ENCODE measurements at regions not wholly inside any gene's neighbourhood (a gene's known extent, or its start where the extent isn't known, plus 50 kb on each side); places are given as distances from the start of the nearest gene placed in this dataset.

- H3K79me2 ChIP-seq (replicated peaks; ENCODE audit: insufficient read depth): no peaks in the 10 kb centered on the region
- no peaks in the 10 kb centered on the region for H4K20me1 ChIP-seq (replicated peaks; ENCODE audit: insufficient read depth)
- ATAC-seq (no peak), DNase-seq (ENCODE audit: low spot score) (no peak)
- H2AFZ ChIP-seq: no peak overlapping the region
- H3K4me1 Mint-ChIP-seq: peaks cover 2% of the 10 kb centered on the region; the same call in 1 of the 3 replicates
- no peaks in the 10 kb centered on the region; the same call in 2 of the 3 replicates for H3K9me3 Mint-ChIP-seq
- no peaks in the 10 kb centered on the region for H3K36me3 ChIP-seq (ENCODE audit: insufficient read depth)
- no peak overlapping the region for H3K4me3 ChIP-seq
- H3K4me2 ChIP-seq: no peak overlapping the region
- no peaks in the 10 kb centered on the region for H3K9me2 ChIP-seq (ENCODE audit: insufficient read depth)
- H3K4me3 Mint-ChIP-seq: no peak overlapping the region
- H3K27me3 Mint-ChIP-seq (ENCODE audit: insufficient read depth, low read depth, poor library complexity): peaks cover 2% of the 10 kb centered on the region
- no peaks in the 10 kb centered on the region for H3K4me1 ChIP-seq (ENCODE audit: insufficient read depth)
- no peak overlapping the region for H3K27ac ChIP-seq (ENCODE audit: low read depth)
- H3F3A ChIP-seq (replicated peaks; ENCODE audit: low read depth): no peaks in the 10 kb centered on the region
- no peaks in the 10 kb centered on the region for H3K27me3 ChIP-seq (ENCODE audit: insufficient read depth)
- TF ChIP-seq, protein P1, sequence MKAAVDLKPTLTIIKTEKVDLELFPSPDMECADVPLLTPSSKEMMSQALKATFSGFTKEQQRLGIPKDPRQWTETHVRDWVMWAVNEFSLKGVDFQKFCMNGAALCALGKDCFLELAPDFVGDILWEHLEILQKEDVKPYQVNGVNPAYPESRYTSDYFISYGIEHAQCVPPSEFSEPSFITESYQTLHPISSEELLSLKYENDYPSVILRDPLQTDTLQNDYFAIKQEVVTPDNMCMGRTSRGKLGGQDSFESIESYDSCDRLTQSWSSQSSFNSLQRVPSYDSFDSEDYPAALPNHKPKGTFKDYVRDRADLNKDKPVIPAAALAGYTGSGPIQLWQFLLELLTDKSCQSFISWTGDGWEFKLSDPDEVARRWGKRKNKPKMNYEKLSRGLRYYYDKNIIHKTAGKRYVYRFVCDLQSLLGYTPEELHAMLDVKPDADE (IDR thresholded peaks at IDR 0.05): no peak
- TF ChIP-seq CTCF (conservative IDR thresholded peaks at IDR 0.05; ENCODE audit: low read depth in 2 of 2) (no peak), CREB1 (CRISPR knock-in tag; IDR thresholded peaks at IDR 0.05; ENCODE audit: low read depth) (no peak), ZNF462 (CRISPR knock-in tag; IDR thresholded peaks at IDR 0.05) (no peak), STAT1 (IDR thresholded peaks at IDR 0.05; ENCODE audit: unreplicated experiment) (no peak), ZNF331 (CRISPR knock-in tag; IDR thresholded peaks at IDR 0.05; ENCODE audit: low read depth) (no peak), JUNB (IDR thresholded peaks at IDR 0.05; ENCODE audit: unreplicated experiment) (no peak), EZH2 (IDR thresholded peaks at IDR 0.05; ENCODE audit: low read depth, unreplicated experiment) (no peak), NANOG (IDR thresholded peaks at IDR 0.05; ENCODE audit: borderline replicate concordance) (no peak), ZNF114 (CRISPR knock-in tag; IDR thresholded peaks at IDR 0.05) (no peak), POLR2AphosphoS5 (IDR thresholded peaks at IDR 0.05; ENCODE audit: low read depth) (no peak), EZH2phosphoT487 (IDR thresholded peaks at IDR 0.05; ENCODE audit: unreplicated experiment) (no peak), REST (IDR thresholded peaks at IDR 0.05; ENCODE audit: unreplicated experiment) (no peak)
- no peak overlapping the region for H3K27ac Mint-ChIP-seq
- H3K36me3 Mint-ChIP-seq (ENCODE audit: low read depth): no peaks in the 10 kb centered on the region
These were observed 230.4 kb downstream of the ARL4A start for GRCh38 chr7:12917801-12918200.

Measured in GM23338 (cell line).